IPS DF 4.7 (cell line): ENCODE measurements at regions not wholly inside any gene's neighbourhood (a gene's known extent, or its start where the extent isn't known, plus 50 kb on each side); places are given as distances from the start of the nearest gene placed in this dataset.
"Not testable (repeated sequence)": the region's sequence is repeated elsewhere in the genome, so short reads cannot be mapped to it uniquely, and the experiment has no call there.

Experiments used
- DNase-seq: peaks from one replicate; pipeline ENCODE4 v3.0.0-alpha.2; 2013; ENCODE audit warnings: low spot score; ENCODE audit errors: extremely low read depth

DNA sequence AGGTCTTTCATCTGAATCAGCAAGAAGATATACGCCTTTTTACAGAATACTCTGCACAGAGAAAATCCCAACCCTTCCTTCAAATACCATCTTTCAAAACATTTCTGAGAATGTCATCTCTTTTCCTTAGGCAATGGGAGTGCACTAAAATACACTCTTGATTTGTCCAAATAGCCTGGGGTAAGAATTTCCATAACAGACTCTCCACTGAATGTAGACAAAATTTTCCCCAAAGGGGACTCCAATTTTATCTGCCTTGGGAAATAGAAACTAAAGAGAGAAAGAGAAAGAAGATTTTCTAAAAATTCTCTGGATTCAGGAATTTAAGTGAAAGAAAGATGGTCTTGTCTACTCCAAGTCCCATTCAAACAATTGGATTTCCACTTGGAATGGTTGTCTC lies 394.5 kb upstream of the CHAC2 start:
- no peak for DNase-seq

DNA sequence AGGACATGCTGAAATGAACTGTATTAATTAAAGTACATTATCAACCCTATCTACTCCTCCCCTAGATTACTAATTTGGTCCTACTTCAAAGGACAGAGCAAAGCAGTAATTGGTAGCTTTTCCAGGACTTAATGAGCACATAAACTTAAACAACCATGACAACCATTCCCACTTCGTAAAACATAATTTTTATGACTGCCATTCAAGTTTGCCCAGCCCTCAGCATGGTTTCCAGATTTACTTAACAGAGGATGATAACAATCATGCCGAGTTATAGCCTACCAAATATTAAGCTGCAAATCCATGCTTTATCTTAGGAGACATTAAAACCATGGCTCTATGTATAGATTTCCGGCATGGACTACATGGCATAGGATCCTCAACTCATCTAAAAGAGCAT lies 401.1 kb upstream of the CHAC2 start:
- DNase-seq: no peak

DNA sequence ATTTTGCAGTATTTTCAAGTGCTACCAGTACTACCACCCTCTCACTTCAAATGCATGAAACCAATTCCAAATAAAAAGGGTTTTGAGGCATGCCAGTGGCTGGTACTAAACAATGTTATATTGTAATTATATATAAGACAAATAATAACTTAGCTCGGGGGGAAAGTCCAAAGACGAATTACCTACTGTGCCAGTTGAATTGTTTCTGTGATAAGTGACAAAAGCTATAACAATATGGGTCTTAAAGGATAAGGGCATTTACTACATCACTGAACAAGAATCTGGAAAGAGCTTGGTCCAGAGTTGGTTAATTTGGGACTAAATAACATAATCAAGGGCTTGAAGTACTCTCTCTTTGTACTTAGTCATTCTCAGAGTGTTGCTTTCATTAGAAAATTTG lies 404.7 kb upstream of the CHAC2 start:
- DNase-seq: no peak

DNA sequence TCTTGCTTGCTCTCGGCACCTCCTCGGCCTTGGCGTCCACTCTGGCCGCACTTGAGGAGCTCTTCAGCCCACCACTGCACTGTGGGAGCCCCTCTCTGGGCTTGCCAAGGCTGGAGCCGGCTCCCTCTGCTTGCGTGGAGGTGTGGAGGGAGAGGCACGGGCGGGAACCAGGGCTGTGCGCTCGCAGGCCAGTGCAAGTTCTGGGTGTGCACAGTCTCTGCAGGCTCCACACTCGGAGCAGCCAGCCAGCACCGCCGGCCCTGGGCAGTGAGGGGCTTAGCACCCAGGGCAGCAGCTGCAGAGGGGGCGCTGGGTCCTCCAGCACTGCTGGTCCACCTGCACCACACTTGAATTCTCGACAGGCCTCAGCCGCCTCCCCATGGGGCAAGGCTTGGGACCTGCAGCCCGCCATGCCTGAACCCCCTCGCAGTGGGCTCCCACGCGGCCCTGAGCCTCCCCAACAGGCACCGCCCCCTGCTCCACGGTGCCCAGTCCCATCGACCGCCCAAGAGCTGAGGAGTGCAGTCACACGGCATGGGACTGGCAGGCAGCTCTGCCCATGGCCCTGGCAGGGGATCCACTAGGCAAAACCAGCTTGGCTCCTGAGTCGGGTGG lies 411.2 kb upstream of the CHAC2 start:
- DNase-seq: no peak

DNA sequence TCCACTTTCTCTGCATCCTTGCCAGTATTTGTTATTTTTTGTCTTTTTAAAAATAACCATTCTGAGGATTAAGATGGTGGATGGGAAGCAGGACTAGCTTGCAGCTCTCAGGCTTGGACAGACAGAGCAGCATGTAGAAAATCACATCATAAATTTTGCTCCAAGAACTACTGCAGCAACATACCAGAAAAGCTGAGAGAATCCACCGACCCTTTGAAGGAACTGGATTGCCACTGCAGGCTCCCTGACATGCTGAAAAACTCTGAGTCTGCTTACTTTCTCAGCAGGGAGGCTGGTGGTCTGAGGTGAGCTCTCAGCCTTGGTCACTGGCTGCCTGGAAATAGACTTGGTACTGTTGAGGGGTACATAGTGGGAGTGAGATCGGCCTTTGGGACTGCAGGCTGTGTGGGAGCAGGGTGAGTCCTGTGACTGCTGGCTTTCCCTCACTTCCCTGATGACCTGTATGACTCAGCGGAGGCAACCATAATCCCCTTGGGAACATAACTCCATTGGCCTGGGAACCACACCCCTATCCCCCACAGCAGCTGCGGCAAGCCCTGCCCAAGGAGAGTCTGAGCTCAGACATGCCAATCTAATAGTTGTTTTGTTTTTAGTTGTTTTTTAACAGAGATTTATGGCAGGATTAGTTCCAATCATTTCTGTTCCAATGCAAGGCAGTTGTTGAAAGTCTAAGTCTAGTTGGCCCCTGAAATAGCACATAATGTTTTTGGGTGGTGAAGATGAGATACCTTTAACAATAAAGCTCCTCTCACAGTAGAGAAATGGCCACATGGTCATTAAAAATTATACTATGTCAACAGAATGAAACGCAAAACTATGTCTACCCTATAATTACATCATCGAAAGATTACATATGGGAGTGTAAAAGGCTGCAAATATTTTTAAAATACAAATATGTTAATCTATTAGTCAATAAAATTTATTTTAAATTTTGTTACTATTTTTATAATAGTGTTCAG lies 414.2 kb upstream of the CHAC2 start:
- DNase-seq: no peak

DNA sequence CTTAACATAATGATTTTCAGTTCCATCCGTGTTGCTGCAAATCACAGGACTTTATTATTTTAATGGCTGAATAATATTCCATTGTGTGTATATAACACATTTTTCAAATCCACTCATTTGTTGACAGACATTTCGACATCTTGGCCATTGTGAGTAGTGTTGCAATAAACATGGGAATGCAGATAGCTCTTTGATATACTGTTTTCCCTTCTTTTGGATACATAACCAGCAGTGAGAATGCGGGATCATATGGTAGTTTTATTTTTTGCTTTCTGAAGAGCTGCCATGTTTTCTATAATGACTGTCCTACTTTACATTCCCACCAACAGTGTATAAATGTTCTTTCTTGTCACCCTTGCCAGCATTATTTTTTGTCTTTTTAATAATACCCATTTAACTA lies 420.3 kb upstream of the CHAC2 start:
- DNase-seq: no peak

DNA sequence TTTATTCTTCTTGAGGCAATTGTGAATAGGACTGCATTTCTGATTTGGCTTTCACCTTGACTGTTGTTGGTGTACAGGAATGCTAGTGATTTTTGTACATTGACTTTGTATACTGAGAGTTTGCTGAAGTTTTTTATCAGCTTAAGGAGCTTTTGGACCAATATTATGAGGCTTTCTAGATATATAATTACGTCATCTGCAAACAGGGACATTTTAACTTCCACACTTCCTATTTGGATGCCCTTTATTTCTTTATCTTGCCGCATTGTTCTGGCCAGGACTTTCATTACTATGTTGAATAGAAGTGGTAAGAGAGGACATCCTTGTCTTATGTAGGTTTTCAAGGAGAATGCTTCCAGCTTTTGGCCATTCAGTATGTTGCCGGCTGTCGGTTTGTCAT lies 425.4 kb upstream of the CHAC2 start:
- DNase-seq: no peak

DNA sequence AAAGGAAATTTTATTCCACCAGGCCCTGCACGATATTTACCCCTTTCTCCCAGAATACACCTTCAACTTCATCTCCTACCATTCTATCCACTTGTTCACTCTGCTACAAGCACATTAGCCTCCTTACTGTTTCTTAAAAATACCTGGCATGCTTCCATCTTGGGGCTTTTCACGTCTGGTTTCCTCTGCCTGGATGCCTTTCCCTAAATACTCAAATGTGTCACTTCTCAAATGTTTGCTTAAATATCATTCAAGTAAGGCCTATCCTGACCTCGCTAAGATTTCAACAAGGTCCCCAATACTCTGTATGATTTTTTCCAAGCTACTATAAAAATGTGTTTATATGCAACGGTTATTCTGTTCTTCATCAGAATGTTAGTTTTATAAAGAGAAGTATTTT lies 433.0 kb upstream of the CHAC2 start:
- no peak for DNase-seq

DNA sequence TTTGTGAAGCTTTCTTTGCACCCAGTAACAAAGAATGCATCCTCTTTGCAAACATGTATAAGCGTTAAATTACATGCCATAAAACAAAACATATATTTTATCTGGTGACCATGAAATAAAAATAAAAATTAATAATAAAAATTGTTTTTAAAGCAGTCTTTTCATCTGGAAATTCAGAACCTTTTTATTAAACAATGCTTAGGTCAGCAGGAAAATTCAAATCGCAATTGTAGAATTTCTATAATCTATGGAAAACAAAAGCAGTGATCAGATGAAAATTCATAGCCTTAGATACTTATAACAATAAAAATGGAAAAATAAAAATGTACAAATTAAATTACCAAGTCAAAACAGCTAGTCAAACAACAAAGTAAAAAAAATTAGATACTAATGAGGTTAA lies 435.9 kb upstream of the CHAC2 start:
- DNase-seq: no peak

DNA sequence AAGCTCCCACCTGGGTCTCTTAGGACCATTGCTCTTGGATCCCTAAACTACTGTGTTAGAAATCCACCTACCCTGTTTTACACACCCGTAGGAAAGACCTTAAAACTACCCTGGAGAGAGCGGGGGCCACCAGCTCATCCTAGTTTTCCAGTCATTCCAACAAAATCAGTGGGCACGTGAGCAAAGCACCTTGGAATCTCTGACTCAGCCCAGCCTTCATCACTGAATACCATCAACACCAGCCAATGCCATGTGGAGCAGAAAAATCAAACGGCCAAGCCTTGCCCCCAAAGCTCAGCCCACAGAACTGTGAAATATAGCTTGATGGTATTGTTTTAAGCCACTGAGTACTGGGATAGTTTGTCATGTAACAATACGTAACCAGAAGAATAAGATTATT lies 449.7 kb upstream of the CHAC2 start:
- no peak for DNase-seq

DNA sequence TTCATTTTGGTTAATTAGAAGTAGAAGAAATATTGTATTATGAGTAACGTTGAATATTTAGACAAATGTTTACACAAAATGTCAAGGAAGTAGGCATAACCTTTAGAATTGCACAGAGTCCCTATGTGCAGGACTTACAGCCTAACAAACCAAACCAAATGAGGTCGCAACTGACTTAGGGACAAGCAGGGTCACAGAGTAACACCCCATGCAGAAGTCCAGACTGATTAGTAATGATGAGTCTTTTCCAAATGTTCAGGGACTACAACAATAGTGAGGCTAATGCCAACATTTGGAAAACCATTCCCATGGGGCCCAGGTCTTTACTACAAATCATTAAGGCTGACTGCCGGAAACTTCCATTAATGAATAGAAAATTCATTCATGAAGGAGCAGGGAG lies 452.5 kb upstream of the CHAC2 start:
- DNase-seq: no peak

DNA sequence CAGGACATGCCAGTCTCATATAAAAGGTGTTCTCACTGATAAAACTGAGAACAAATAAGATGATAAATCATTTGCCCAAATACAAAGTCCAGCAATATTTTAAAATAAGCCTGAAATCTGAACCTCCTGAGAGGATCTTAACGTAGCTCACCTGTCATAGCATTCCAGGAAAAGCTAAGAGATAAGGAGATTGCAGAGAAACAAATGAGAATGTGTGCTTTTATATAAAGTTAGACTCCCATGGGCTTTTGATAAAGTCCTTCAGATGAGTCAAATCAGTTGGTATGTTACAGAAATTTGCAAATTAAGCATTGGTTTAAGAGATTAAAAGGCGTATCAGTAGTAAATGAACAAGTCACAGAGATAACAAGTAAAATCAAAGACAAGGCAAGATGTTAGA lies 452.9 kb upstream of the CHAC2 start:
- DNase-seq: no peak

DNA sequence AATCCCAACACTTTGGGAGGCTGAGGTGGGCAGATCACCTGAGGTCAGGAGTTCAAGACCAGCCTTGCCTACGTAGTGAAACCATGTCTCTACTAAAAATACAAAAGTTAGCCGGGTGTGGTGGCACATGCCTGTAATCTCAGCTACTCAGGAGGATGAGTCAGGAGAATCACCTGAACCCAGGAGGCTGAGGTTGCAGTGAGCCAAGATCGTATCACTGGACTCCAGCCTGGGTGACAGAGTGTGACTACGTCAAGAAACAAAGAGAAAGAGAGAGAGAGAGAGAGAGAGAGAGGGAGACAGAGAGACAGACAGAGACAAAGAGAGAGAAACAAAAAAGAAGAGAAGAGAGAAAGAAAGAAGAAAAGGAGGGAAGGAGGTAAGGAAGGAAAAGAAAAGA lies 454.0 kb upstream of the CHAC2 start:
- DNase-seq: not testable (repeated sequence)

DNA sequence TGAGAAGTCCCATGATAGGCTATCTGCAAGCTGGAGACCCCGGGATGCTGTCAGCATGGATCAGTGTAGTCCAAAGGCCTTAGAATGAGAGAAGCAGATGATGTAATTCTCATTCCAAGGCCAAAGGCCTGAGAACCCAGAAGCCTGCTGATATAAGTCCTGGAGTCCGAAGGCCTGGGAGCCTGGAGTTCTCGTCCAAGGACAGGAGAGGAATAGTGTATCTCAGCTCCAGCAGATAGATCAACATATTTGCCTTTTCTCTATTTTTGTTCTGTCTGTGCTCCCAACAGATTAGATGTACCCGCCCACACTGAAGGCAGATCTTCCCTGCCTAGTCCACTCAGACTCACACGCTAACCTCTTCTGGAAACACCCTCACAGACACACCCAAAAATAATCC lies 454.9 kb upstream of the CHAC2 start:
- no peak for DNase-seq

DNA sequence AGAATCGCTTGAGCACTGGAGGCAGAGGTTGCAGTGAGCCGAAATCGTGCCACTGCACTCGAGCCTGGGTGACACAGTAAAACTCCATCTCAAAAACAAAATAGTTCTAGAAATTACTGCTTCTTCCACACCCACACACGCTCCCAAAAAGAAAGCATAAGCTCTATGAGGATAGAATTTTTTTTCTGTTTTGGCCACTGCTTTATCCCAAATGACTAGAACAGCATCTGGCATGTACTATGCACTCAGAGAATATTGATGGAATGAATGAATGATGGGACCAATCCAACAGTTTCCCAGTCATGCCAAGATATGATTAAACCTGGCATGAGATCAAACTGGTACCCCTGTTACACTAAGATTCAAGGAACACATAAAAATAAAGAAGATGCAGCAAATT lies 455.4 kb upstream of the CHAC2 start:
- no peak for DNase-seq

DNA sequence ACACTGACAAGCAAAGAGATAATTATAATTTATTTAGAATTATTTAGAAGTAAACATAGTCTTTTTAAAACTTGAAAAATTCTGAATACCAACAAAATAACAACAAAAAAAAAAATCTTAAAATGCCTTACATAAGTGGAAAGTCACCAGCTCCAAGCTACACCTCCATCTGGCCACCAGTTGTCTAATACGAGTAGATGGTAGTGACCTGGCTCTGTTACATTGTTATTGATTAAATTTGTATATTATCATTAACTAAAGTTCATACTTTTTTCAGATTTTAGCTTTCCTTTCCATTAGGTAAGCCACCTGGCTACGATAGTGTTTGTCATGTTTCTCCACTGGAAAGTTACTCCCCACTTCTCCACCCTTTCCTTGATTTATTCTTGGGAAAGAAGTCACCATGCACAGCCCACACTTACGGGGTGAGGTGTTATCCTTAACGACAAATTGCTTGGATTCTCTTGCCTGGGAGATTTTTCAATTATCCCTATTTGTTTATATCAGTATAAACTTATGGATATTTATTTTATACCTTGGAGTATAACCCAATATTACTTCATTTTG lies 464.5 kb upstream of the CHAC2 start:
- no peak for DNase-seq

DNA sequence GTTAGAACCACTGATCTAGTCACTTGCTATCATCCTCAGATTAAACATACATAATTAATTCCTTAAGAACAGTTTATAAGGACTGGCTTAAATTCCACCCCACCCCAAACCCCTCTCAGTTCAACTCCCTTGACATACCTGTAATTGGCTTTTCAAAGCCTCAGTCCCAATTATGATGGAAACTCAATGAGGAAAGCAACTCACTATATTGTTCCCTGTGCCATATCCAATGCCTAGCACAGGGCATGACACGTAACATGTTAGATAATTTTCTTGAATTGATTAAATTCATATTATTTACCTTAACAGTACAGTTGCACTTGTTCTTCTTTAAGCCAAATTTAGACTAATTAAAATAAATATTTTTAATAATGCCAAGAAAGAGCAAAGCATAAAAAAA lies 465.1 kb upstream of the CHAC2 start:
- DNase-seq: no peak

DNA sequence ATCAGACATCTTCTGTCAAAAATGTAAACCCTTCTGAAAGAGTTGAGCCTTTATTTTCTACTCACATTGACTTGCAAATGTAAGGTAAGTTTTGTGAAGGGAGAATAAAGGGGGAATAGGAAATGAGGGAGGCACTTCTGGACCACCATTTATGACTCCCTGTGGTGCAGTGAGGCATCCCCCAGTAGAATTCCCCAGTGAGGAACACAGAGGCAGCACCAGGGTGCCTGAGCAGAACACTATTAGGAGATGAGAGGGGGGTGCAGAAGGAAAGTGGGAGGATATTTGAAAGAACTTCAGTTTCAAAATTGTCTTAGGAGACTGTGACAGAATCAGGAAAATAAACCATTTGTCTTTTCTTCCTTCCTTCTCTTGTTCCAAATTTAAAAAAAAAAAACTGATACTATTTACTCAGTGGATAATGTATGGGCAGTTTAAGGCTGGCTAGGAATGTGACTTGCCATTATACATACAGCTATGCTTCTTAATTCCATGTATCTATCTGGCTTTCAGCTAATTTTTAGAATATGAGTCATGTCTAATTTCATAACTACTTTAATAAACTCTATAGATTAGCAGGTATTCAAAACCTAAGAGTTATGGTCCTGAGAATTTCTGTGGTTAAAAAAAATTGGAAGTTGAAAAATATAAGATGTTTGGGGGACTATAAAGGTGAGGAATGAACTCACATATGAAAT lies 478.1 kb upstream of the CHAC2 start:
- DNase-seq: no peak

DNA sequence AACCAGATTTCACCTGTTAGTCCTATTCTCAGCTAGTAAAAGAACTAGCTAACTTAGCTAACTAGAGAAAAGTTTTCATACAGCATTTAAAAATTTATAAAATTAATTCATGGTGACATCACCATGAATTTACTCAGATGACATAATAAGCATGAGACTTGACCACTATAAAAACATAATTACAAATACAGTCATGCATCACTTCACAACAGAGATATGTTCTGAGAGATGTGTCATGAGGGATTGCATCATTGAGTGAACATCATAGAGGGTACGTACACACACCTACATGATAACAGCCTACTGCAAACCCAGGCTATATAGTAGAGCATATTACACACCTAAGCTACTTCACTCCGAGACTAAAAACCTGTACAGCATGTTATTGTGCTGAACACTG lies 481.3 kb upstream of the CHAC2 start:
- DNase-seq: no peak

DNA sequence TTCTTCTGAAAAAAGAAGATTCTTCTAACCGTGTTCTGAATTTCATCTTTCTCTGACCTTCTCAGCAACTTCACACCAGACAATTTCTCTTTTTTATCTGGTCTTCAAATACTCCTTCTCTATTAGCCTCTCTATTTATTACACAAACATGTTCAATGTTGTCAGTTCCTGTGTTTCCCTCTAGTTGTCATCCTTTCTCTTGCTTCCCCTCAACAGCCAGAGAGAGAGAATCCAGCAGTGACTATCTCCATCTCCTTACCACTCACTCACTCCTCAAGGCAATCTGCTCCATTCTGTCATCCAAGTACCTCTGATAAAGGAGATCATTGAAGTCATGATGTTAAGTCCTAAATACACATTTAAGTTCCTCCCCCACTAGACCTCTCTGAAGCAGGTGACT lies 491.9 kb upstream of the CHAC2 start:
- DNase-seq: no peak

DNA sequence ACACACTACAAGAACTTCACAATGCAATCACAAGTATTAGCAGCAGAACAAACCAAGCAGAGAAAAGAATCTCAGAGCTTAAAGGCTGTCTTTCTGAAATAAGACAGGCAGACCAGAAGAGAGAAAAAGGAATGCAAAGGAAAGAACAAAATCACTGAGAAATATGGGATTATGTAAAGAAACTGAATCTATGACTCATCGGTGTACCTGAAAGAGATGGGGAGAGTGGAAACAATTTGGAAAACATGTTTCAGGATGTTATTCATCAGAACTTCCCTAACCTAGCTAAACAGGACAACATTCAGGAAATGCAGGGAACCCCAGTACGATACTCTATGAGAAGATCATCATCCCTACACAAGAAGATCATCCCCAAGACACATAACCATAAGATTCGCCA lies 499.0 kb upstream of the CHAC2 start:
- DNase-seq: no peak

DNA sequence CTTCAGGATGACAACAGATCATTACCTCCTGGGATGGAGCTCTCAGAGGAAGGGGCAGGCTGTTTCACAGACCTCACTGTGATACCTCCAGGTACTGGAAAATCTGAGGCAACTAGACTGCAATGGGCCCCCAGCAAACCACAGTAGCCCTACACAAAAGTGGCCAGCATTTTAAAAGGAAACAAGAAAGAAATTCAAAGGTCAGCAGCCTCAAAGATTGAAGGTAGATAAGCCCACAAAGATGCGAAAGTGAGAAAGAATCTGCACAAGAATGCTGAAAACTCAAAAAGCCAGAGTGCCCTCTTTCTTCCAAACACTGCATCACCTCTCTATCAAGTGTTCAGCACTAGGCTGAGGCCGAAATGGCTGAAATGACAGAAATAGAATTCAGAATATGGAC lies 499.5 kb upstream of the CHAC2 start:
- DNase-seq: no peak
